Neural cell (in vitro differentiated cells): ENCODE measurements at regions not wholly inside any gene's neighbourhood (a gene's known extent, or its start where the extent isn't known, plus 50 kb on each side); places are given as distances from the start of the nearest gene placed in this dataset.

Experiments
- H2AFZ ChIP-seq: fragments of 200-600, 300-800 bp; sonication (generic), shearing (Covaris generic); 2 replicates; pipeline ENCODE4 v1.6.0; 2014; ENCODE audit warnings: low read depth, mild to moderate bottlenecking, antibody characterized with exemption, low read length, moderate library complexity
- H3F3A ChIP-seq: fragments of 200-600 bp; shearing (Covaris generic); 2 replicates; pipeline ENCODE4 v1.6.1; 2016; ENCODE audit warnings: mild to moderate bottlenecking, moderate library complexity, mixed read lengths, antibody characterized with exemption, low read length; ENCODE audit not compliant: insufficient read depth, poor library complexity, severe bottlenecking
- H3K27ac ChIP-seq: fragments of 200-600, 300-800 bp; sonication (generic), shearing (Covaris generic); 2 replicates; pipeline ENCODE4 v1.5.1; 2014; ENCODE audit warnings: mild to moderate bottlenecking, low read length, moderate library complexity
- H3K27me3 ChIP-seq: fragments of 300-800, 200-600 bp; sonication (generic), shearing (Covaris generic); 2 replicates; pipeline ENCODE4 v1.6.0; 2014; ENCODE audit warnings: mild to moderate bottlenecking, low read depth, low read length, moderate library complexity; ENCODE audit not compliant: insufficient read depth
- H3K36me3 ChIP-seq: fragments of 300-800, 200-600 bp; sonication (generic), shearing (Covaris generic); 2 replicates; pipeline ENCODE4 v1.5.1; 2014; ENCODE audit warnings: mild to moderate bottlenecking, antibody characterized with exemption, low read length, moderate library complexity; ENCODE audit not compliant: insufficient read depth
- H3K4me2 ChIP-seq: fragments of 300-800, 200-600 bp; sonication (generic), shearing (Covaris generic); 2 replicates; pipeline ENCODE4 v1.6.0; 2014; ENCODE audit warnings: mild to moderate bottlenecking, low read length
- H3K4me3 ChIP-seq: fragments of 300-800, 200-600 bp; sonication (generic), shearing (Covaris generic); 2 replicates; pipeline ENCODE4 v1.5.1; 2014; ENCODE audit warnings: mild to moderate bottlenecking, low read length, moderate library complexity
- H3K79me2 ChIP-seq: fragments of 200-600 bp; shearing (Covaris generic); replicated peaks from 2 replicates; pipeline ENCODE4 v1.6.0; 2014; ENCODE audit warnings: mild to moderate bottlenecking, low read length, moderate library complexity; ENCODE audit not compliant: insufficient read depth
- H3K9ac ChIP-seq: fragments of 300-800, 200-600 bp; sonication (generic), shearing (Covaris generic); 2 replicates; pipeline ENCODE4 v1.6.1; 2016; ENCODE audit warnings: mild to moderate bottlenecking, low read length, mixed read lengths
- H3K9me2 ChIP-seq: fragments of 200-600 bp; shearing (Covaris generic); 2 replicates; pipeline ENCODE4 v1.6.1; 2016; ENCODE audit warnings: mild to moderate bottlenecking, low read length, mixed read lengths; ENCODE audit not compliant: insufficient read depth
- H3K9me3 ChIP-seq: fragments of 200-600, 300-800 bp; sonication (generic), shearing (Covaris generic); 2 replicates; pipeline ENCODE4 v1.6.1; 2016; ENCODE audit warnings: mild to moderate bottlenecking, mixed run types, low read length, moderate library complexity, mixed read lengths
- H4K20me1 ChIP-seq: fragments of 200-600 bp; shearing (Covaris generic); 2 replicates; pipeline ENCODE4 v1.6.1; 2016; ENCODE audit warnings: mild to moderate bottlenecking, mixed run types; ENCODE audit not compliant: insufficient read depth
- CTCF ChIP-seq: fragments of 450-650 bp; IDR thresholded peaks from 2 replicates; pipeline ENCODE4 v1.5.1; 2014; ENCODE audit warnings: antibody characterized with exemption, mild to moderate bottlenecking, moderate library complexity; ENCODE audit not compliant: poor library complexity, severe bottlenecking
- EP300 ChIP-seq: fragments of 450-650 bp; conservative IDR thresholded peaks from 2 replicates; pipeline ENCODE4 v1.6.1; 2014; ENCODE audit warnings: antibody characterized with exemption, mild to moderate bottlenecking, moderate library complexity; ENCODE audit not compliant: poor library complexity, severe bottlenecking
- EZH2 ChIP-seq: fragments of 200-600, 300-800 bp; shearing (Covaris generic), sonication (generic); IDR thresholded peaks from 2 replicates; pipeline ENCODE4 v1.6.1; 2014; ENCODE audit warnings: antibody characterized with exemption, low read length, borderline replicate concordance, mild to moderate bottlenecking; ENCODE audit not compliant: insufficient read depth, poor library complexity, severe bottlenecking
- MXI1 ChIP-seq: fragments of 450-650 bp; conservative IDR thresholded peaks from 2 replicates; pipeline ENCODE4 v1.6.1; 2014; ENCODE audit warnings: antibody characterized with exemption, mild to moderate bottlenecking; ENCODE audit not compliant: poor library complexity, severe bottlenecking
- POLR2AphosphoS5 ChIP-seq: IDR thresholded peaks from 2 replicates; pipeline ENCODE4 v1.6.1; 2012
- RAD21 ChIP-seq: fragments of 450-650 bp; conservative IDR thresholded peaks from 2 replicates; pipeline ENCODE4 v1.6.1; 2014; ENCODE audit warnings: antibody characterized with exemption, mild to moderate bottlenecking, moderate library complexity
- REST ChIP-seq: IDR thresholded peaks from 2 replicates; pipeline ENCODE4 v1.6.1; 2012; ENCODE audit warnings: borderline replicate concordance
- SMC3 ChIP-seq: fragments of 450-650 bp; conservative IDR thresholded peaks from 2 replicates; pipeline ENCODE4 v1.6.1; 2014; ENCODE audit warnings: antibody characterized with exemption, mild to moderate bottlenecking, moderate library complexity; ENCODE audit not compliant: poor library complexity
- TAF1 ChIP-seq: IDR thresholded peaks from 2 replicates; pipeline ENCODE4 v1.6.1; 2012; ENCODE audit warnings: low read depth

DNA sequence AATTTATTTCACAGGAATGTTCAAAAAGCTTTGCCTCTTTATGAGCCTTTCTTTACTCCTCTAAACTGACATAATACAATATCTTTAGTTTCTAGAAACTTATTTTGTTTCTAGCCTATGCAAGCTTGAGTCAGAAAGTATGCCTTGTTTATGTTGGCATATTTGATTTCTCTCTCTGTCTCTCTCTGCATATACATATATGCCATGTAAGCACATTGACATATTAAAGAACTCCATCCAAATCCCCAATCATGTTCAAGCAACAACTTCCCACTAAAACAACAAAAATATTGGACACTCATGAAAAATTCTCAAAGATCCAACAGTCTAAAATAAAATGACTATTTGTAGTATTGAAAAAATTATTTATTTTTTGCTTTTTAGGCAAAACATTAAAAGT is 1651.2 kb upstream of the ACVR2A start:
- Histone ChIP-seq H3K4me2 (no peak overlapping the region), H4K20me1 (no peaks in the 10 kb centered on the region), H3K36me3 (no peaks in the 10 kb centered on the region), H3K9me2 (no peaks in the 10 kb centered on the region), H3K27me3 (no peaks in the 10 kb centered on the region), H3K4me3 (no peak overlapping the region), H3K9ac (no peak overlapping the region), H3F3A (no peaks in the 10 kb centered on the region), H3K27ac (no peak overlapping the region), H3K9me3 (no peaks in the 10 kb centered on the region), H2AFZ (no peak overlapping the region), H3K79me2 (no peaks in the 10 kb centered on the region)
- TF ChIP-seq EP300: no peak
- no peak for TF ChIP-seq EZH2
- no peak for TF ChIP-seq RAD21
- no peak for TF ChIP-seq SMC3
- no peak for TF ChIP-seq TAF1
- no peak for TF ChIP-seq POLR2AphosphoS5
- TF ChIP-seq CTCF: no peak
- no peak for TF ChIP-seq REST
- no peak for TF ChIP-seq MXI1

DNA sequence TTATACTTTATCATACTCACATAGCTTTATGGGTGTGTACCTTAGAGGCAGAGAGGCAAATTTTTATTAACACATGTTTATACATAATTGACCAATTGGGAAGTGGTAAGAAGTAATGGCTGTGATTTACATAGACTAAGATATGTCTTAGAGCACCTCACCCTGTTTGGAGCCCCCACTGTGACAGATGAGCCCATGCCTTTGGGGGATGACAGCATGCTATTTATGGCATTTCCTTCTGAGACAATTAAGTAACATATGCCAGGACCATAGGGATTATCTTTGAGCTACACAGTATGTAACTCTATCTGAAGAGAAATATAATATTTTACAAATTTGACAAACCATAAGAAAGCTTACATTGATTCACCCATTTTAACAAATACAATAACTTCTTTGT is 1655.3 kb upstream of the ACVR2A start:
- Histone ChIP-seq H3K36me3 (no peaks in the 10 kb centered on the region), H3K27ac (no peak overlapping the region), H3K9me2 (no peaks in the 10 kb centered on the region), H3K79me2 (no peaks in the 10 kb centered on the region), H3K4me3 (no peak overlapping the region), H3K9ac (no peak overlapping the region), H3F3A (no peaks in the 10 kb centered on the region), H4K20me1 (no peaks in the 10 kb centered on the region), H2AFZ (no peak overlapping the region), H3K4me2 (no peak overlapping the region), H3K9me3 (no peaks in the 10 kb centered on the region), H3K27me3 (no peaks in the 10 kb centered on the region)
- TF ChIP-seq SMC3 (no peak), REST (no peak), EZH2 (no peak), EP300 (no peak), POLR2AphosphoS5 (no peak), RAD21 (no peak), MXI1 (no peak), TAF1 (no peak)
